ENCODE measurements at regions not wholly inside any gene's neighbourhood (a gene's known extent, or its start where the extent isn't known, plus 50 kb on each side); places are given as distances from the start of the nearest gene placed in this dataset.
"Not testable (repeated sequence)": the region's sequence is repeated elsewhere in the genome, so short reads cannot be mapped to it uniquely, and the experiment has no call there.

GRCh38 chr16:29190553-29191431 is 205.9 kb downstream of the LAT start:
- TF ChIP-seq, protein P1, sequence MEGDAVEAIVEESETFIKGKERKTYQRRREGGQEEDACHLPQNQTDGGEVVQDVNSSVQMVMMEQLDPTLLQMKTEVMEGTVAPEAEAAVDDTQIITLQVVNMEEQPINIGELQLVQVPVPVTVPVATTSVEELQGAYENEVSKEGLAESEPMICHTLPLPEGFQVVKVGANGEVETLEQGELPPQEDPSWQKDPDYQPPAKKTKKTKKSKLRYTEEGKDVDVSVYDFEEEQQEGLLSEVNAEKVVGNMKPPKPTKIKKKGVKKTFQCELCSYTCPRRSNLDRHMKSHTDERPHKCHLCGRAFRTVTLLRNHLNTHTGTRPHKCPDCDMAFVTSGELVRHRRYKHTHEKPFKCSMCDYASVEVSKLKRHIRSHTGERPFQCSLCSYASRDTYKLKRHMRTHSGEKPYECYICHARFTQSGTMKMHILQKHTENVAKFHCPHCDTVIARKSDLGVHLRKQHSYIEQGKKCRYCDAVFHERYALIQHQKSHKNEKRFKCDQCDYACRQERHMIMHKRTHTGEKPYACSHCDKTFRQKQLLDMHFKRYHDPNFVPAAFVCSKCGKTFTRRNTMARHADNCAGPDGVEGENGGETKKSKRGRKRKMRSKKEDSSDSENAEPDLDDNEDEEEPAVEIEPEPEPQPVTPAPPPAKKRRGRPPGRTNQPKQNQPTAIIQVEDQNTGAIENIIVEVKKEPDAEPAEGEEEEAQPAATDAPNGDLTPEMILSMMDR (IDR thresholded peaks at IDR 0.05; ENCODE audit: insufficient read depth, low read length, poor library complexity, severe bottlenecking), result not testable (repeated sequence)
- not testable (repeated sequence) for TF ChIP-seq EZH2phosphoT487 (conservative IDR thresholded peaks at IDR 0.05; ENCODE audit: low read length)
